GM21723 (cell line): ENCODE measurements at regions not wholly inside any gene's neighbourhood (a gene's known extent, or its start where the extent isn't known, plus 50 kb on each side); places are given as distances from the start of the nearest gene placed in this dataset.
"Not testable (repeated sequence)": the region's sequence is repeated elsewhere in the genome, so short reads cannot be mapped to it uniquely, and the experiment has no call there.

Experiments used
- ATAC-seq: cut with Tn5 transposase; IDR thresholded peaks from one replicate; pipeline ENCODE4 v1.9.1; 2021; ENCODE audit warnings: mild to moderate bottlenecking, moderate library complexity; ENCODE audit not compliant: unreplicated experiment

- ATAC-seq, result no peak
Measured at GRCh38 chr7:115654384-115655214, 376.0 kb downstream of the TFEC start.

GRCh38 chr7:115649429-115649828, 381.1 kb downstream of the TFEC start:
- ATAC-seq, result no peak

- ATAC-seq, result no peak
Measured at GRCh38 chr7:115647712-115648111, 382.9 kb downstream of the TFEC start.

- ATAC-seq, result no peak
Measured at GRCh38 chr7:115642194-115642593, 388.4 kb downstream of the TFEC start.

GRCh38 chr7:115638853-115639252, 391.7 kb downstream of the TFEC start:
- ATAC-seq, result no peak

- ATAC-seq, result no peak
Measured at GRCh38 chr7:115637128-115637527, 393.4 kb downstream of the TFEC start.

- no peak for ATAC-seq
Measured at GRCh38 chr7:115635876-115636275, 394.7 kb downstream of the TFEC start.

GRCh38 chr7:115635376-115635775, 395.2 kb downstream of the TFEC start:
- ATAC-seq, result no peak

- ATAC-seq, result no peak
Measured at GRCh38 chr7:115634633-115635032, 395.9 kb downstream of the TFEC start.

- ATAC-seq, result no peak
Measured at GRCh38 chr7:115632636-115633035, 397.9 kb downstream of the TFEC start.

- no peak for ATAC-seq
Measured at GRCh38 chr7:115631782-115632181, 398.8 kb downstream of the TFEC start.

- no peak for ATAC-seq
Measured at GRCh38 chr7:115630049-115630448, 400.5 kb downstream of the TFEC start.

- ATAC-seq, result no peak
Measured at GRCh38 chr7:115618676-115619075, 411.9 kb downstream of the TFEC start.

- no peak for ATAC-seq
Measured at GRCh38 chr7:115613836-115614235, 416.7 kb downstream of the TFEC start.

- no peak for ATAC-seq
Measured at GRCh38 chr7:115603416-115603815, 427.1 kb downstream of the TFEC start.

GRCh38 chr7:115600207-115600606, 430.4 kb downstream of the TFEC start:
- ATAC-seq, result no peak

GRCh38 chr7:115599184-115599583, 431.4 kb downstream of the TFEC start:
- not testable (repeated sequence) for ATAC-seq

GRCh38 chr7:115597220-115597619, 433.3 kb downstream of the TFEC start:
- ATAC-seq, result not testable (repeated sequence)

GRCh38 chr7:115593111-115593510, 437.5 kb downstream of the TFEC start:
- ATAC-seq, result no peak

- ATAC-seq, result no peak
Measured at GRCh38 chr7:115585015-115585718, 445.4 kb downstream of the TFEC start.

GRCh38 chr7:115582956-115583355, 447.6 kb downstream of the TFEC start:
- ATAC-seq, result no peak

- ATAC-seq, result no peak
Measured at GRCh38 chr7:115578576-115578975, 452.0 kb downstream of the TFEC start.
